ENCODE measurements at regions not wholly inside any gene's neighbourhood (a gene's known extent, or its start where the extent isn't known, plus 50 kb on each side); places are given as distances from the start of the nearest gene placed in this dataset.

DNA sequence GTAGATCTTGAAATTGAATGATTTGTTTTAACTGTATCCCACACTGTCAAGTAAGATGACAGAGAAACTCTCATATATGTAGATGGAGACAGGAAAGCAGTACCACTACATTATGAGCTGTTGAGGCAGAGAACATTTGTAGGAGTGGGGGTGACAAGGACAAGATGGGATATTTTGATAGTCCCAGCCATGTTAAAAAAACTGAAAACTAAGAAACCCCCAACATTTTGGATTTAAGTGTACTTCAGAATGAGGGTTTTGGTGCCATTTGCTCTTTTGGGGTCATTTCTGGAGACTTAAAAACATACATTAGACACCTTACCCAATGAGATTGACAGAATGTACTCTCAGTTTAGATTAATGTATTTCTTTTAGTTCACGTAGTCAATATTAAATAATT lies 149.9 kb upstream of the SLC4A4 start:
- TF ChIP-seq, protein P1, sequence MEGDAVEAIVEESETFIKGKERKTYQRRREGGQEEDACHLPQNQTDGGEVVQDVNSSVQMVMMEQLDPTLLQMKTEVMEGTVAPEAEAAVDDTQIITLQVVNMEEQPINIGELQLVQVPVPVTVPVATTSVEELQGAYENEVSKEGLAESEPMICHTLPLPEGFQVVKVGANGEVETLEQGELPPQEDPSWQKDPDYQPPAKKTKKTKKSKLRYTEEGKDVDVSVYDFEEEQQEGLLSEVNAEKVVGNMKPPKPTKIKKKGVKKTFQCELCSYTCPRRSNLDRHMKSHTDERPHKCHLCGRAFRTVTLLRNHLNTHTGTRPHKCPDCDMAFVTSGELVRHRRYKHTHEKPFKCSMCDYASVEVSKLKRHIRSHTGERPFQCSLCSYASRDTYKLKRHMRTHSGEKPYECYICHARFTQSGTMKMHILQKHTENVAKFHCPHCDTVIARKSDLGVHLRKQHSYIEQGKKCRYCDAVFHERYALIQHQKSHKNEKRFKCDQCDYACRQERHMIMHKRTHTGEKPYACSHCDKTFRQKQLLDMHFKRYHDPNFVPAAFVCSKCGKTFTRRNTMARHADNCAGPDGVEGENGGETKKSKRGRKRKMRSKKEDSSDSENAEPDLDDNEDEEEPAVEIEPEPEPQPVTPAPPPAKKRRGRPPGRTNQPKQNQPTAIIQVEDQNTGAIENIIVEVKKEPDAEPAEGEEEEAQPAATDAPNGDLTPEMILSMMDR (IDR thresholded peaks at IDR 0.05; ENCODE audit: poor library complexity, severe bottlenecking): no peak
- TF ChIP-seq POLR2AphosphoS5 (IDR thresholded peaks at IDR 0.05): no peak

Measured in neural cell (in vitro differentiated cells).